ENCODE measurements at regions not wholly inside any gene's neighbourhood (a gene's known extent, or its start where the extent isn't known, plus 50 kb on each side); places are given as distances from the start of the nearest gene placed in this dataset.

DNA sequence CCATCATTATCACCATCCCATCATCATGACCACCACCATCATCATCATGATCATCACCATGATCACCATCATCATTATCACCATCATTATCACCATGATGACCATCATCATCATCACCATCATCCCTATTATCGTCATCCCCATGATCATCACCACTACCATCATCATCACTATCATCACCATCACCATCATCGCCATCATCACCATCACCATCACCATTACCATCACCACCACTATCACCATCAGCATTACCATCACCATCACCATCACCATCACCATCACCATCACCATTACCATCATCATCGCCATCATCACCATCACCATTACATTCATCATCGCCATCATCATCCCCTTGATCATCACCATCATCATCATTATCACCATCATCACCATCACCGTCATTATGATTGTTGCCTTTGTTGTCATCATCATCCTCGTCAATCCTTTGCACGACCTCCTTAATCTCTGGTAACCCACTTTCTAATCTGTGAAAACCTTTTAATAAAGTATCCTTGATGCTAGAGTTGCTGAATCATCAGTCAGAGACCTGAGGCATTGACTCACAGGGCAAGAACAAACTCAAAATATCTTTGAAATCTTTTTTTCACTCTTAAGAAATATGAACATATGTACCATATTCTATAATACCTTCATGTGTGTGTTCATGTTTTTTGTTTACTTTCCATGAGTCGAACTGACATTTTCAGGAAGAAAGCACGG, 116.3 kb upstream of the FOXF1 start:
- CTCF ChIA-PET = no interaction called here
- no TSS peak for BruUV-seq (replicated peaks)

DNA sequence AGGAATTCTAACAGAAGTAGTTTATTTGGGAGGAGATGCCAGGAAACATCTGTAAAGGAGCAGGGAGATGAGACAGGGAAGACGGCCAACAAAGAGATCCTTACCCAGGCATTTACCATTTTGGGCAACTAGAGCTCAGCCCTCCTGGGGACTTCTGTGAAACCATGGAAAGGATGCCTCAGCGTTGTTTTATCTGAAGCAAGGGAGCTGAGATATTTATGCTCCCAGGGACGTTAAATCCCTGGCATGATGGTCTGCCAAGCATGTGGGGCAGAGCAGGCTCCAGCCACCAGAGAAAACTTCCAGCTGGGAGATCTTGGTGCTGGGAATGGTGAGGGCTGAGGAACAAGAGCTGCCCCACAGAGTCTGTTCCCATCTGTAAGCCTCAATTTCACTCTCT, 114.8 kb upstream of the FOXF1 start:
- ATAC-seq (no peak), FAIRE-seq (no peak), DNase-seq (ENCODE audit: low read depth, low spot score) (no peak)
- CTCF ChIA-PET = no interaction called here
- no peaks in the 10 kb centered on the region for H4K20me1 ChIP-seq (ENCODE audit: control insufficient read depth, insufficient read depth)
- no peak overlapping the region for H3K4me3 ChIP-seq
- no peak overlapping the region for H3K9ac ChIP-seq (ENCODE audit: control insufficient read depth, insufficient read depth, low read length)
- no peaks in the 10 kb centered on the region for H3K9me3 ChIP-seq (replicated peaks; ENCODE audit: control insufficient read depth, insufficient read depth, low read length)
- TF ChIP-seq SIX5 (IDR thresholded peaks at IDR 0.05; ENCODE audit: low read depth, low read length, severe bottlenecking) (no peak), NR2C2 (IDR thresholded peaks at IDR 0.05; ENCODE audit: borderline replicate concordance, control insufficient read depth, insufficient read length, low read depth) (no peak), STAT3 (IDR thresholded peaks at IDR 0.05; ENCODE audit: low read depth, low read length) (no peak), TAF1 (IDR thresholded peaks at IDR 0.05; ENCODE audit: borderline replicate concordance, low read depth, low read length) (no peak), POLR2A (IDR thresholded peaks at IDR 0.05; ENCODE audit: low read depth, low read length) (no peak)
- H3K27ac ChIP-seq (ENCODE audit: control insufficient read depth, insufficient read depth) = no peak overlapping the region
- RAD21 ChIA-PET (ENCODE audit: unreplicated experiment) = no interaction called here
- BruUV-seq (replicated peaks) = no TSS peak
- intact Hi-C loops (cut with micrococcal nuclease; ENCODE audit: unreplicated experiment) (no loop called here), in situ Hi-C loops (cut with MboI) (no loop called here)
- H2AFZ ChIP-seq (ENCODE audit: control insufficient read depth, low read depth, low read length) = no peak overlapping the region
- no peak overlapping the region for H3K4me2 ChIP-seq (ENCODE audit: control insufficient read depth, insufficient read depth)
- no peaks in the 10 kb centered on the region; a peak in 1 of 4 replicates for H3K27me3 ChIP-seq (replicated peaks in 1 of 2; ENCODE audit: control insufficient read depth in 2 of 2, insufficient read depth in 2 of 2, low read length in 1 of 2)
- POLR2A ChIA-PET = no interaction called here
- 0% methylated on average over 3 of the region's 3 CpGs for WGBS (ENCODE audit: insufficient coverage, insufficient replicate concordance, low lambda C conversion rate, missing lambda C conversion rate)
- no peaks in the 10 kb centered on the region for H3K36me3 ChIP-seq (ENCODE audit: control insufficient read depth in 2 of 2, insufficient read depth in 2 of 2, low read length in 1 of 2)
- SMC1A ChIA-PET (ENCODE audit: uncharacterized antibody, unreplicated experiment) = no interaction called here
- H3K4me1 ChIP-seq (ENCODE audit: control insufficient read depth, insufficient read depth, low read length) = no peaks in the 10 kb centered on the region
- no peaks in the 10 kb centered on the region for H3K79me2 ChIP-seq (ENCODE audit: control insufficient read depth, insufficient read depth, low read length)

More for the DNA sequence above, 116.3 kb upstream of the FOXF1 start:
- FAIRE-seq = no peak
- ChIA-PET SMC1A (ENCODE audit: uncharacterized antibody, unreplicated experiment) (no interaction called here), POLR2A (no interaction called here), RAD21 (ENCODE audit: unreplicated experiment) (no interaction called here)
- 34% methylated on average over 9 of the region's 9 CpGs for WGBS (ENCODE audit: insufficient coverage, insufficient replicate concordance, low lambda C conversion rate, missing lambda C conversion rate)
- Histone ChIP-seq H4K20me1 (ENCODE audit: control insufficient read depth, insufficient read depth) (no peaks in the 10 kb centered on the region), H3K4me2 (ENCODE audit: control insufficient read depth, insufficient read depth) (no peak overlapping the region), H3K9ac (ENCODE audit: control insufficient read depth, insufficient read depth, low read length) (no peak overlapping the region), H3K27me3 (replicated peaks in 1 of 2; ENCODE audit: control insufficient read depth in 2 of 2, insufficient read depth in 2 of 2, low read length in 1 of 2) (no peaks in the 10 kb centered on the region; a peak in 2 of 4 replicates), H2AFZ (ENCODE audit: control insufficient read depth, low read depth, low read length) (no peak overlapping the region), H3K9me3 (replicated peaks; ENCODE audit: control insufficient read depth, insufficient read depth, low read length) (no peaks in the 10 kb centered on the region), H3K36me3 (ENCODE audit: control insufficient read depth in 2 of 2, insufficient read depth in 2 of 2, low read length in 1 of 2) (no peaks in the 10 kb centered on the region), H3K27ac (ENCODE audit: control insufficient read depth, insufficient read depth) (no peak overlapping the region), H3K79me2 (ENCODE audit: control insufficient read depth, insufficient read depth, low read length) (no peaks in the 10 kb centered on the region), H3K4me1 (ENCODE audit: control insufficient read depth, insufficient read depth, low read length) (no peaks in the 10 kb centered on the region), H3K4me3 (no peak overlapping the region)
- no peak for ATAC-seq
- no peak for DNase-seq (ENCODE audit: low read depth, low spot score)
- intact Hi-C loops (cut with micrococcal nuclease; ENCODE audit: unreplicated experiment) (no loop called here), in situ Hi-C loops (cut with MboI) (no loop called here)
- TF ChIP-seq SIX5 (IDR thresholded peaks at IDR 0.05; ENCODE audit: low read depth, low read length, severe bottlenecking) = no peak
- TF ChIP-seq JUNB (IDR thresholded peaks at IDR 0.05) = no peak
- TF ChIP-seq IRF4 (IDR thresholded peaks at IDR 0.05; ENCODE audit: low read depth, low read length) = no peak
- TF ChIP-seq POLR2A (IDR thresholded peaks at IDR 0.05; ENCODE audit: low read depth, low read length) = no peak
- TF ChIP-seq CBFB (IDR thresholded peaks at IDR 0.05; ENCODE audit: low read depth) = no peak

Data from GM12878 (cell line).